Stimulated activated naive CD4-positive, alpha-beta T cell treated with Interleukin-2 at 50 U/mL for 16 hours (primary cell): ENCODE measurements at regions not wholly inside any gene's neighbourhood (a gene's known extent, or its start where the extent isn't known, plus 50 kb on each side); places are given as distances from the start of the nearest gene placed in this dataset.

Source experiments
- DNase-seq: peaks from one replicate; lab custom pipeline; 2025; lab: John Stamatoyannopoulos, UW

DNA sequence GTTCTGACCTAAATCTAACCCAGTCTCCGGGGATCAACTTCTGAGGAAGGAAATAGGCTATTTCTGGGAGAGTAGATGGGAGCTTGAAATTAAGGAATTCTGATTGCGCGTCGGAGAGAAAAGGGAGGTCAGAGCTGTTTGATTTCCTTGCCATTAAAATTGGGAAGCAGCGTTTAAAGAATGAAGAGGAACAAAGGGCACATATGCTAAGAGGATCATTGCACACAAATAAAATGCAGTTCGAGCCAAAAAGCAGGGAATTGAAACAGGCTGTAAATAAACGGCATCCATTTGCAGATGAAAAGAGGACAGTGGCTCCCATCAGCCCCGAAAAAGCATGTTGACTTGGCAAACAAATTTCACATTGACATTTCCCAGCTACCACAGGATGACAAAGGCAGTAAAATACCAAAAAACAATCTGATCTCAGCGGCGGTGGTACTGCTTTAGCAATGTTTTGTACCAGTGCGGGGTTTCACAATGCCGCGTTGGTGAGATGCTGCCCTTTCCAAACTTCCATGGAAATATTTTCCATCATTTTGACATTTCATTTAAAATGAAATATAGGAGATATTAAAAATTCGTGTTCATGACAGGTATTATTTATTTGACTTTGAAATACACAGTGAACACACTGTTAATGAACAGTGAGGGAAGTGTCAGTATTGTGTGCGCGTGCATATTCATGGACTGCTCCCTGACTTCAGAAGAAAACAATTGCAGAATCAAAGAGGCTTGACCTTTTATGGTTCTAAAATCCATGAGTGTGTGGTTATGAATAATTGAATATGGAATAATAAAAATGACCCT is 108.8 kb downstream of the SQOR start:
- no peak for DNase-seq

DNA sequence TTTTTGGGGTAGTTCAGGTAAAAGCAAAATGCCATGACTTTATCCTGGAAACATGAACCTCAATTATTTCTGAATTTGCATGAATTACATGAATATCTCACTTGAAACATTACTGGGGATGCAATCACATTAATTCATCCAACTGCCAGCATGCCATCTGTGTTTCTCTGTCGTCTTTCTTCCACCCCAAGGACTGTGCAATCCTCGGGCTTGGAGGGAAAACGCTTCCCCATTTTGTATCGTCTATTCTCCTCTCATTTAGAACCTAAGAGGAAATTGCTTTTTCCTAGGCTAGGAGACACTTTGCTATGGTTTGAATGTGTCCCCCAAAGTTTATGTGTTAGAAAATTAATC is 109.4 kb downstream of the SQOR start:
- no peak for DNase-seq

DNA sequence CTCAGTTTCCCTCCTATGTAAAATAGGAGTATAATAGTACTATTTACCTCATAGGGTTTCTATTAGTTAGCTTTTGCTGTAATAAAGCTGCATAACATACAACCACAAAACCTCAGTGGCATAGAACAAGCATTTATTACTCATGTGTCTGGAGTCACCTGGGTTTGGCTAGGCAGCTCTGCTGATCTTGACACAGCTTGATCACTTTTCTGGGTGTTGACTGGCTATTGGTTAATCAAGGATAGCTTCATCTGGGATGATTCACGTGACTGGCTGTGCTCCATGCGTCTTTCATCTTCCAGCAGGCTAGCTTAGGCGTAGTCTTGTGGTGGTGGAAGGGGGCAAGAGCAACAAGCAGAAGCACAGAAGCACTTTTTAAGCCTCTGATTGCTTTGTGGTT is 112.6 kb downstream of the SQOR start:
- DNase-seq: no peak

DNA sequence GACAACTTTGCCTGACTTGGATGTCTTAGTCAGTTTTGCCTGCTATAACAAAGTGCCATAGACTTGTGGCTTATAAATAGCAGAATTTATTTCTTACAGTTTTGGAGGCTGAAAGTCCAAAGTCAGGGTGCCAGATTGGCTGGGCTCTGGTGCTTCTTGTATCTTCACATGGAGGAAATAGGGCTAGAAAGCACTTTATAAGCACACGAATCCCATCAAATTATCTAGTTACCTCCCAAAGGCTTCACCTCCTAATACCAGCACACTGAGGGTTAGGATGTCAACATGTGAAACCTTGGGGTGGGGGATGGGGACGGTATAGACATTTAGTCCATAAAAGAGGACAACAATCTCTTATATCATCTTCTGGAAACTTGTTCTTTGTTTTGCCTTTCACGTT is 116.8 kb downstream of the SQOR start:
- DNase-seq: no peak

DNA sequence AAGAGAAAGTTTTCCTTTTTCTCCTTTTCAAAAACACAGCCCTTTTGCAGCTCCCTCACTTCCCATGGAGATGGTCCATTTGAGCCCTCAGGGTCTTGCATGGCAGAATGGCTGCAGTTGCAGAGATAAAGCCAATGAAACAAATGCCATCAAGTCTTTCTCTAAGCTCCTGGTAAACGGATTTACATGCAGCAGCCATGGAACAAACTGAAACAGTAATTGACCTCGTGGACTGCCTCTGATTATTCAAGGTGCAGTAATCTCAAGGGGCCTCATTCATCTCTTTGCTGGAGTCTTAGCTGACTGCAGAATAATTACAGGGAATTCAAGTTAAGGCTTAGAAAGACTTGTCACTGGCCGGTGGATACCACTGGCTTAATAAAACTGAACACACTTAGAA is 125.1 kb downstream of the SQOR start:
- no peak for DNase-seq

DNA sequence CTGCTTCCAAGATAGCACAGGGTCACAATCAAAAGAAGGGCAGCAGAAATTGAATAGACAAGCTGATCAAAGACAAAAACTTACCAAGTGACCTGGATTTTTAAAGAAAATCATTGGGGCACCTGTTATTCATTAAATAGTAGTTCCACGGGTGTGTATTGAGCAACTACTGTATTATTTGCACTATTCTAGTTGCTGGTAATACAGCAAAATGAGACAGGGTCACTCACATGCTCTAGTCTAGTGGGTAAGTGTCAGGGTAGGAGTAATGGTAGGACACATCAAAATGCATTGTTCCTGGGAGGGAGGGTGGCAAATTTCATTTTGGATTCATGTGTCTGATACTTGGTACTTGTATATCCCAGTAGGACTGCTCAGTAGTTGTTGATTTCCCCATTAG is 127.9 kb downstream of the SQOR start:
- no peak for DNase-seq

DNA sequence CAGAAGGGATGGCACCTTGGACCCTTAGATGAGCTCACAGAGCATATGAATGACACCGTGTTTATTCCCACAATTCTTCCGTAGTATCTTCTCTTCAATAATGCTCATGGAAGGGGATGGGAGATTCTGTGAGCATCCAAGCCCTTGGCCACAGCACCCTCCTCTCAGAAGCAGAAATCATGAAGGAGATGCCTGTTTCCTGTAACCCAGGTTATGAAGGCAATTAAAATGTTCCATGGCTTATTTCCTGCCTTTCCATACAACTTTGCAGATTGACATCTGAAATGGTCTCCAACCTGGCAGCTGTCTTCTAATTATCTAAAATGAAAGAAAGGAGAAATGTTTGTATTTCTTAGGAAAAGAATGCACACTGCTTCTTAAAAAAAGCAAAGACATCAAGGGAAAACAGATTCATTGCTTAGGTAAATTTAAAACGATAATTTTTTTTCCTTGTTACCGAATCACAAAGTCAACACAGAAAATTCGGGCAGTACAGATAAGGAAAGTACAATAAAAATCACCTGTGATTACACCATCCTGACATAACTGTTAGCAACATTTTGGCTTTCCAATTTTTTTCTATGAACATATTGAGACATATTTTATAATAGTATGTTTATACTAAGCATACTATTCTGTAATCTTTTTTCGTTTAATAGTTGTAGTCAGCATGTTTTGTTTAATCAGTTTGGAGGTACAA is 128.5 kb downstream of the SQOR start:
- no peak for DNase-seq

DNA sequence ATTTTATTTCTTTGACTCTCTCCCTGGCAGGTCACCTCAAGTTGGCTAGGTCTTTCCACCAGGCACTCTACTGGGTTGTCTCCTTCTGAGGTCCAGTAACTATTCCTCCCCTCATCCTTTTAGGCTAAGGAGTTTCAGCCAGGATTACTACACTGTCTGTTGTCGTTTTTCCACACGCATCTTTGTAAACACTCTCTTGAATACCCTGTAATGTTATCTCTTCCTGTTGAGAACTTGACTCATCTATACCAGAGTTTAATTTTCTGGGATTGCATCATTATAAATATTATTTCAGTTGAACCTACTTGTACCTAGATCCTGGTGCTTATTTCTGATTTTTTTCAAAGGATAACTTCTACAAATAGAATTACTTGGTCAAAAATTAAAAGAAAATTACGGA is 138.3 kb downstream of the SQOR start:
- no peak for DNase-seq

DNA sequence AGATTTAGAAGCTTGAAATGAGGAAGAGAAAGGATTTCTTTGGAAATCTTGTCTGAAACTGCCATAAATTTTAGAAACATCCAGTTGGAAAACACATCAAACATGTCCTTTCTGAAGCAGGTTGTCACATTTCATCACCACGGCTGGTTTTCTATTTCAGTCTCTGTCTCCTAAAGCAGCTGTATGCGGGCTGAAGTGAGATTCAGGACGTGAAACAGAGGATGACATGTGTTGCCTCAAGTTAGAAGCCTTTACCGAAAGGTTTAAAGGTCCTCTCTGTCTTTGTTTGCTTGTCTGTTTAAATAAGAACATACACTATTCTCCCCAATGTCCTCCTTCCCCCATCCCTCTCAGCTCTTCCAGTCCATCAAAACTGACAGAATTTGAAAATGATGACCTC is 141.9 kb downstream of the SQOR start:
- no peak for DNase-seq

DNA sequence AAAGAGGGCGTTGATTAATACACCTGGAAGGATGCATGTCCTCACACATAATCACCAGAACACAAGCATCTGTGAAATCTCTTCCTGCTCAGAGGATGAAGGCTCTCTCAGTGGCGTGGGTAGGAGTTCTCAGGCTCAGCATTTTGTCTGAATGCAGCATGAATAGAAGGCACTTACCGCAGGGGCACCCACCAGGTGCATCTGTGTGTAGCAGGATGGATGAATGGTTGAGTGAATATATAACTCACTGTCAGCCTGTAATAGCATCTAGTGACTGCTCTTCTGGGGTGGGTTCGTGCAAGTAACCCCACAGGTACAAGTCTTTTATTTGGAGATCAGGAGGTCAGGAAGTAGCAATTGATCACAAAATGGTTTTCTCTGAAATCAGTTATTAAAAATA is 143.0 kb downstream of the SQOR start:
- no peak for DNase-seq

DNA sequence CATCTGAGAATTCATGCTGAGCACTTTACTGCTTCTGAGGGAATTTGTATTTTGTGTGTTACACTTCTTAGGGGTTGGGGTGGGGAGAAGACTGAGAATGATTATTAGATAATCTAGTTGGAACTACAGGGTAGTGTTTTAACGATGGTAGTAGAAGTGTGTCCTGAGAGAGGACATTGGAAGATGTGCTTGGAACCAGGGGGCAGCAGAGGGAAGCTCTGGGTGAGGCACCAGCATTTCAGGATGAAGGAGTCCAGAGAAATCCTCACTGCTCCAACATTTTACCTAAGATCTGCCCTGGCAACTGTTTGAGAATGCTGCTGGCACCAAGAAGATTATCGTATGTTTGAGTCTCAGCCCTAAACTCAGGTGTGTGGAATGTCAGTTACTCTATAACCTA is 145.5 kb downstream of the SQOR start:
- DNase-seq: no peak

DNA sequence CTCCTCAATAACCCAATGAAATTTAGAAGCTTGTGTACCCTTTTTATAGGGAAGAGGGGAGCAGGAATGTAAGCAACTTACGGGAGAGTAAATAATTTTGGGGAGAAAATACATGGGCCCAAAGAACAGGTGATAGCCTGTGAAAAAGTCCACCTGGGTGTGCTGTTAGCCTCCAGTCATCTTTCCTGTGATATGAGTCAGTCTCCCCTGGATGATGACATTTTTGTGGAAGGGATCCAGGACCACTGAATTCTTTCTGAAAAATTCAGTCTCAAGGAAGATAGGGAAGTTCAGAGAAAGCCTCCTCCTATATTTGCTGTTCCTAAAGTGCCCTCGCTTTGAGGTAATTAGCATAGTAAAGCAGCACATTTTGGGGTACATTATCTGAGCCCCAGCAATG is 149.8 kb downstream of the SQOR start:
- no peak for DNase-seq

DNA sequence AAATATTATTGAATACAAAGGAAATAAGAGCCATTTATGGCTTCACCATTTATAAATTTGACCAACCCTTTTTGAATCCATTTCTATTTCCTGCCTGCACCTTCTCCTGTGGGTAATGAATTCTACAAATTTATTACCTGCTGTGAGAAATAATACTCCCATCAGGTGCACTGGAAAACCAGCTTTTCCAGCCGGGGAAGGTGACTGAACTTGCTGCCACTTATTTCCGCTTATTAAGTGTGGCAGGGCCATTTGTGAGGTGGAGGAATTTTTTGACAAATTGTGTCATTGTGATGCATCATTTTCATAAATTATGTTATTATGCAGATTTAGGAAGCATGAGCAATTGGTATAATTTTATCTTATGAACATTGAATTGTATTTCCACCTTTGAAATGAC is 151.1 kb downstream of the SQOR start:
- no peak for DNase-seq

DNA sequence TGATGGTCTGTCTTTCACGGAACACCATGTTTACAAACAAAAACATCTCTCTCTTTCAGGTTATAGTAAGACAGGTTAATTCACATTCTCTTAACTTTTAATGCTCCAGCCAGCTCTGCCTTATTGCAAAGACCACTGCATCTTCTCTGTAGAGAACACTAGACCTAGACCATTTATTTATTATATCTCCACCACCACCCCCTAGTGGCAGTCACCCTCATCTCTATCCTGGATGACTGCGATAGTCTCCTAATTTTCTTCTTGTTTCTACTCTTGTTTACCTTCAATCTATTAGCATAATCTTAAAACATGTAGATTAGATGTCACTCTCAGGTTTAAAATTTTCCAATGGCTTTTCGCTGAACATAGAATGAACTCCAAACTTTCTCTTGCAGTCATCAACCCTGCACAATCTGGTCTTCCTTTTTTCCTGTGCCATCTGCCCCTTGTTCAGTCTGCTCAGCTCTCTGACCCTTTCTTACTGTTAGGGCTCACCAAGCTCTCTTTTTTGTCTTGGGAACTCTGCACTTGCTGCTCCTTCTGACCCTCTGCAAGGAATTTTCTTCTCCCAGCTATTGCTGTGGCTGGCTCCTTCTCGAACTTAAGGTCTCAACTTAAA is 155.6 kb downstream of the SQOR start:
- DNase-seq: no peak

DNA sequence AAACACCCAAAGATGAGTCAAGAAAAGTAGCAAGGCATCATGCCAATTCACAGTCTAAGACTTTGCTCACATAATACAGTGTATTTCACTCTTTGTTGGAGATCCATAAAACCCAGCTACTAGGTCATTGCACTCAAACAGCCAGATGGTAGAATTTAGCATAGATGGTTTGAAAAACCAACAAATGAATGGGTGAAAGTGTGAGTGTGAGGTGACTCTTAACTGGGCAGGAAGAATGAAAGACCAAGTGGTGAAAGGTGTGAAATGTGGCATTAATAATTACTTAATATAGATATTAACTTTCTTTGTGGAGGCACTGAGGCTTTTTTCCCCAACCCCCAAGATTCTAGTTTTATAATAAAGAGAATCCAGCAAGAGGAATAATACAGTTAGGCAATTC is 159.5 kb downstream of the SQOR start:
- DNase-seq: no peak

DNA sequence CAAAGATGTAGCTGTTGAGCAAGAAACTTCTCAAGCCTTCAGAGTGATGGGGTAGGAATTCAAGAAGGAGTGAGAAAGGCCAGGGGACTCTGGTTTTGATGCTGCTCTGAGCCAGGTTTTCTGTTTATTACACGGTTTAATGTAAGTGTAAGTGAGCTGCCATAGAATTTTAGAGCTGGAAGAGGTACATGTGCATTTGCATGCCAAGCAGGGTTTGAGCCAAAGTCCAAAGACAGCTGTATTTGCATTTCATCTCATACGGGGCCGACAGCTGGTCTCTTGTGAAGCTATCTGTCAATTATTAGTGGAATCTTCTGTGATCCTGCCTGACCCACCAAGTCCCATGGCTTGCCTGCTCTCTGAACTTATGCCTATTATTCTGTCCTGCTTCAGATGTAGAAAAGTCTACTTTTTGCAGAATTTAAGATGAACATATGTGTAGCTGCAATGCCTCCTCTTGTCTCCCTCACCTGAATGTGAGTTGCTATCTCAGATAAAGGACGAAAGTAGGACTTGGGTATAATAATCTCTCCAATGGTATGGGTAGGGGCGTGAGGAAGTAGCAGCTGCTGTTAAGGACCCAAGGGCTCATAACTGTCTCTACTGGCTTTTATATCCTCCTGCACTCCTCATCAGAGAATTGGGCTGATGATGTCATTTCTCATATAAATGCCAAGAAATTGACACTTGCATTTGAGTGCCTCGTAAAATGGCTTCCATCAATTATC is 160.0 kb downstream of the SQOR start:
- no peak for DNase-seq

DNA sequence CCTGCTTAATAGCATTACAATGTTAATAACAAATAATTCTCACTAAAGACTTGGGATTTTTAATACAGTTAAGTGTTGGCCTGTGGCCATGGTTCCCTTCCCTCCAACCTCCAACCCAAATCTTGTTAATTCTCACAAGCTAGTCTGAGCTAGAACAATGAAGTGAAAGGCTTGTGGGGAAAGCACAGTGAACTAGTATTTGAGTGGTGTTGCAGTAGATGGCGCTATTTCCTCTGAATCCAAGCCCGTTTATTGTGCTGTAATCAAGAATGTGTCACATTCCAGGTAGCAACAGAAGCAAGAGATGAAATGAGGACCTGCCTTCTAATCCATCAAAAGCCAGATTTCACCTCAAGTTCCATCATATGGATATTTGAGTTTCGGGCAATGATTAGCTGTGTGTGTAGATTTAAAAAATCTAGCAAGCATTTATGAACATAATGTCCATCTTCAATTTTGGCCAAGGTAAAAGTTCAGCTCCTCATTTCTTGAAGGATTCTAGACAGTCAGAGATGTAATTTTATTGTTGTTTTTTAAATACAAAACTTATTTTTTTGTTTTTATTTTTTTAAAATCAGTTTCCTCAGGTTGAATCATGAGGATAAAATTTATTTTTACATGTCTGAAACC is 160.7 kb downstream of the SQOR start:
- DNase-seq: no peak

DNA sequence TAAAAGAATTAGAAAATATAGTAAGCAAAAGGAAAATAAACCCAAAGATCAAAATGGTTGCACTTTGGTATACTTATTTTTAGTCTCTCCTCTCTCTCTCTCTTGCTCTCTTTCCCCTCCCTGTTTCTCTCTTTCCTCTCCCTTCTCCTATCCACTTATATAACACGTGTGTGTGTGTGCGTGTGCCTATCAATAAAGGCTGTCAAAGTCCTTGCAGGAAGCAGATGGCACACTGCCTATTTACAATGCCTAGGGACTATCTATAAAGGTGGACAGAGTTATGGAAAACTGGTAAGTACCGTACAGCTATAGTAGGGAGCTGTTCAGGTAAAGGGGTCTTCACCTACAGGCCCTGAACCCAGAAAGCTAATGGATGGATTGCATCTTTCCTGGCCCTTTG is 161.6 kb downstream of the SQOR start:
- no peak for DNase-seq

DNA sequence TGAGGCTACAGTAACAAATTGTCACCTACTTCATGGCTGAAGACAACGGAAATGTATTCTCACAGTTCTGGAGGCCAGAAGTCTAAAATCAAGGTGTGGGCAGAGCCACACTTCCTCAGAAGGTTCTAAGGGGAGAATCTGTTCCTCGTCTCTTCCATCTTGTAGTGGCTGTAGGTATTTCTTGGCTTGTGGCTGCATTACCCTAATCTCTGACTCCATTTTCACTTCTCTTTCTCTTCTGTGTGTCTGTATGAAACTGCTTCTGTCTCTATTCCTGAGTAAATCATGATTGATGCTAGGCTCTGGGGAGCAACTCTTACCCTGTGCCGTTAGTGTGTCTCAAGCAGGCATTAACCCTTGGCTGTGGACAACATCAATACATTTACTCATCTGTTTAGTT is 164.7 kb downstream of the SQOR start:
- DNase-seq: no peak

DNA sequence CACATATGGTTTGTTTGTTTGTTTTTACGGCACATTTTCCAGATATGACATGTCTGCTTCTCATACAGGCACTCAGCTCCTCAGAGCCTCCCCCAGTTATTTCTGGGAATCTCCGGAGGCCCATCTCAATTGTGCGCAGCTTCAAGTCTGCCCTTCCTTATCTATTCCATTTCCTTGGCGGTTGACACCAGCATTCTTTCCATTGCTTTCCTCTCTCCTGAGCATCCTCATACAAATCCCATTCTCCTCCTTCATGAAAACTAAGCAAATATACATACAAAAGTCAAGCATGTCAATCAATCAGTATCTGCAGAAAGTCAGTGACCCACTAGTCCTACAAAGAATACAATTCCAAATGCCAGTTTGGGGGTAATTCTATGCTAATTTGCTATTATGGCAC is 166.7 kb downstream of the SQOR start:
- no peak for DNase-seq

DNA sequence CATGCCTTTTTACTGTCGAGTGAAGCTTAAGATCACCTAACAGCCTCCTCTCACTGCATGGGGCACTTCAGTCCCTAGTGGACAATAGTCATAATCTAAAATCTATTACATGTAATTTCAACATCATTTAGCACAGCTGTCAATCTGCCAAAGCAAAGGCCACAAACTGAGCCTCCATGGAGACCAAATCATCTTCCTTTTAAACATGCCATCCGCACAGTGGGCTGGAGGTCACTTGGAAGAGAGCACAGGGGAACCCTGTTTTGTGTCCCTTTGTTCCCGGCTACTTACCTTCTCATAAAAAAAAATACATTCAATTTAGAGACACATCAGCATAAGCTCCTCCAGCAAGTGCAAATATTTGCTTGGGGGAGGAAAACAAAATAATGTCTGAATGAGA is 167.3 kb downstream of the SQOR start:
- DNase-seq: no peak

DNA sequence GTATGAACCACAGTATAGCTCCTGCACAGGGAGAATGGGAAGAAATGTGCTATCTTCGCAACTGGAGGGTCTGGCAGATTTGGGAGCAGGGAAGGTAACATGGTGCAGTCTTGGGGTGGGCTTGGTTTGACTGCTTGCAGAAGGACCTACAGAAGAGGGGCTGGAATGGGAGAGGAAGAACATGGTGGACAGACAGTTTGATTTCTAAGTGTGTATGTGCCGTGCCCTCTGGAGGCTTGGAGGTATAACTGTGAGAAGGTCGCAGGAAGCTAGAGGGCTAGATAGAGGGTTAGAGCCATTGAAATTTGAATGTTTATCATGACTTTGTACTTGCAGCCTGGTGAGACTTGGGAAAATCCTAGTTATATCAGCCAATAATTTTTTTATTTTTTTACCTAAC is 169.2 kb downstream of the SQOR start:
- DNase-seq: no peak
